SH-SY5Y (cell line): ENCODE measurements at regions not wholly inside any gene's neighbourhood (a gene's known extent, or its start where the extent isn't known, plus 50 kb on each side); places are given as distances from the start of the nearest gene placed in this dataset.

Experiments
- GATA2 ChIP-seq: IDR thresholded peaks from 2 replicates; pipeline ENCODE4 v1.6.1; 2011; ENCODE audit warnings: mild to moderate bottlenecking, low read depth, low read length
- GATA3 ChIP-seq: IDR thresholded peaks from 2 replicates; pipeline ENCODE4 v1.6.1; 2011; ENCODE audit warnings: low read depth, mild to moderate bottlenecking, low read length, moderate library complexity

DNA sequence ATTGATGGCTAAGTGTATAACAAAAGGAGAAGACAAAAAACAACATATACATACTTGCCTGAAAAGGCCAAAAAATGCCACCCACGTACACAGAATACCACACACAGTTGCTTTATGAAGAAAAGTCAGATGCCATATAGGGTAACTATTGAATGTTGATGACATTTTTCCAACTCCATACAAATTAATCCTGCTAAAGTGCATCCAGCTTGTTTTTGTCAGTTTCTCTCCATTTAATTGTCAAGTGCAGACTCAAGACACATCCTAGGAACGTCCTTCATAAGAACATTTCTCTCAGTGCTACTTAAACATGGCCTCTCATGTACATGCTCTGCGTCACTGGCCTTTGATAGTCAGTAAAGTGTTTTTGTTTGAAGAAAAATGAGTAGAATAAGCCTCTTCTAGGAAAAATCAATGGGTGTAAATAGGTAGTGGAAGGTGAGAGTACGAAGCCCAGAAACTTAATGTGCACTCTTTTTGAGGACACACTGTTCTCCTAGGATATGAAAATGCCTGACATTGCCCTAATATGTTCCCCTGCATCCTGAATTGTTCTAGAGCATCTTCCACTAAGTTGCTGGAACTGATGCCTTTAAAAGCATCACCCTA, 267.4 kb upstream of the ATP11B start:
- TF ChIP-seq GATA2 (no peak), GATA3 (no peak)
